CD4-positive, alpha-beta T cell treated with Interleukin-2 at 100 ng/mL for 4 hours (primary cell): ENCODE measurements at regions not wholly inside any gene's neighbourhood (a gene's known extent, or its start where the extent isn't known, plus 50 kb on each side); places are given as distances from the start of the nearest gene placed in this dataset.

Source experiments
- DNase-seq: peaks from one replicate; pipeline ENCODE4 v3.0.0-alpha.2; 2020; ENCODE audit warnings: low spot score

- no peak for DNase-seq
Measured at GRCh38 chr9:113741886-113742854, 133.9 kb upstream of the ZNF618 start.

GRCh38 chr9:113742878-113743277 lies 133.2 kb upstream of the ZNF618 start:
- no peak for DNase-seq

GRCh38 chr9:113746486-113746885 lies 129.6 kb upstream of the ZNF618 start:
- DNase-seq, result no peak

GRCh38 chr9:113748135-113748534 lies 128.0 kb upstream of the ZNF618 start:
- DNase-seq, result no peak

GRCh38 chr9:113753398-113754119 lies 122.5 kb upstream of the ZNF618 start:
- DNase-seq, result no peak

- DNase-seq, result no peak
Measured at GRCh38 chr9:113754739-113755138, 121.4 kb upstream of the ZNF618 start.

- DNase-seq, result no peak
Measured at GRCh38 chr9:113755433-113755832, 120.7 kb upstream of the ZNF618 start.

- DNase-seq, result no peak
Measured at GRCh38 chr9:113756476-113757192, 119.5 kb upstream of the ZNF618 start.

GRCh38 chr9:113763429-113763828 lies 112.7 kb upstream of the ZNF618 start:
- no peak for DNase-seq

- no peak for DNase-seq
Measured at GRCh38 chr9:113764572-113764971, 111.5 kb upstream of the ZNF618 start.

GRCh38 chr9:113769412-113769811 lies 106.7 kb upstream of the ZNF618 start:
- no peak for DNase-seq

GRCh38 chr9:113770396-113770795 lies 105.7 kb upstream of the ZNF618 start:
- no peak for DNase-seq

- no peak for DNase-seq
Measured at GRCh38 chr9:113771199-113771598, 104.9 kb upstream of the ZNF618 start.

- no peak for DNase-seq
Measured at GRCh38 chr9:113772121-113772810, 103.8 kb upstream of the ZNF618 start.

GRCh38 chr9:113774963-113775362 lies 101.1 kb upstream of the ZNF618 start:
- DNase-seq, result no peak

GRCh38 chr9:113775749-113776148 lies 100.4 kb upstream of the ZNF618 start:
- DNase-seq, result no peak

- DNase-seq, result no peak
Measured at GRCh38 chr9:113776194-113776593, 99.9 kb upstream of the ZNF618 start.

- no peak for DNase-seq
Measured at GRCh38 chr9:113781381-113781780, 94.7 kb upstream of the ZNF618 start.

- no peak for DNase-seq
Measured at GRCh38 chr9:113781896-113782295, 94.2 kb upstream of the ZNF618 start.

GRCh38 chr9:113783475-113783874 lies 92.6 kb upstream of the ZNF618 start:
- DNase-seq, result no peak

- DNase-seq, result no peak
Measured at GRCh38 chr9:113785334-113785733, 90.8 kb upstream of the ZNF618 start.

GRCh38 chr9:113786071-113786470 lies 90.0 kb upstream of the ZNF618 start:
- DNase-seq, result no peak
